ENCODE measurements at regions not wholly inside any gene's neighbourhood (a gene's known extent, or its start where the extent isn't known, plus 50 kb on each side); places are given as distances from the start of the nearest gene placed in this dataset.

DNA sequence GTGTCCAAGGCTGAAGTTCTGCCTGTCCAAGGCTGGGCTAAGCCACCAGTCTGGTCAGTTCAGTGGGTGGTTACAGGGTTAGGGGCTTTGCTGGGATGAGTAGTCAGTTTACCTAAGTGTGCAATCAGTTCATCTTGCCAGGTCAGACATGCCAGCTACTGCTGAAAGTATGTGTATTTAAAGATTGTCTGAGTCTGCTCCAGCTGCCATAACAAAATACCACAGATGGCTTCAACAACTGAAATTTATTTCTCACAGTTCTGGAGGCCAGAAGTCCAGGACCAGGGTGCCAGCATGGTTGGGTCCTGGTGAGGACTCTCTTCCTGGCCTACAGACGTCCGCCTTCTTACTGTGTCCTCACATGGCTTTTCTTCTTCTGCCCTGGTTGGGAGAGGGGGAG lies 52.4 kb upstream of the TNS3 start:
- Mint-ChIP-seq H3K4me3 (no peak overlapping the region), H3K36me3 (ENCODE audit: low read depth) (no peaks in the 10 kb centered on the region), H3K27me3 (ENCODE audit: insufficient read depth) (peaks cover 11% of the 10 kb centered on the region), H3K27ac (no peak overlapping the region), H3K9me3 (peaks cover 2% of the 10 kb centered on the region), H3K4me1 (peaks cover 9% of the 10 kb centered on the region)
- no peaks in the 10 kb centered on the region for H3K27me3 ChIP-seq (ENCODE audit: control insufficient read depth, insufficient read depth, low read length, poor library complexity, severe bottlenecking)
- DNase-seq = no peak
- H3K27ac ChIP-seq (ENCODE audit: low read depth, low read length) = no peak overlapping the region
- H3K4me3 ChIP-seq (ENCODE audit: low read length) = no peak overlapping the region
- no peaks in the 10 kb centered on the region for H3K36me3 ChIP-seq (ENCODE audit: control insufficient read depth, insufficient read depth, low read length)
- TF ChIP-seq, protein P1, sequence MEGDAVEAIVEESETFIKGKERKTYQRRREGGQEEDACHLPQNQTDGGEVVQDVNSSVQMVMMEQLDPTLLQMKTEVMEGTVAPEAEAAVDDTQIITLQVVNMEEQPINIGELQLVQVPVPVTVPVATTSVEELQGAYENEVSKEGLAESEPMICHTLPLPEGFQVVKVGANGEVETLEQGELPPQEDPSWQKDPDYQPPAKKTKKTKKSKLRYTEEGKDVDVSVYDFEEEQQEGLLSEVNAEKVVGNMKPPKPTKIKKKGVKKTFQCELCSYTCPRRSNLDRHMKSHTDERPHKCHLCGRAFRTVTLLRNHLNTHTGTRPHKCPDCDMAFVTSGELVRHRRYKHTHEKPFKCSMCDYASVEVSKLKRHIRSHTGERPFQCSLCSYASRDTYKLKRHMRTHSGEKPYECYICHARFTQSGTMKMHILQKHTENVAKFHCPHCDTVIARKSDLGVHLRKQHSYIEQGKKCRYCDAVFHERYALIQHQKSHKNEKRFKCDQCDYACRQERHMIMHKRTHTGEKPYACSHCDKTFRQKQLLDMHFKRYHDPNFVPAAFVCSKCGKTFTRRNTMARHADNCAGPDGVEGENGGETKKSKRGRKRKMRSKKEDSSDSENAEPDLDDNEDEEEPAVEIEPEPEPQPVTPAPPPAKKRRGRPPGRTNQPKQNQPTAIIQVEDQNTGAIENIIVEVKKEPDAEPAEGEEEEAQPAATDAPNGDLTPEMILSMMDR (conservative IDR thresholded peaks at IDR 0.05) = no peak
- no peak overlapping the region for H3K9ac ChIP-seq (ENCODE audit: extremely low read depth, low read length, poor library complexity, severe bottlenecking)
- WGBS, 2 experiments (ENCODE audit: insufficient coverage in 1 of 2, insufficient read length in 1 of 2) = 100% methylated on average over 2 of the region's 2 CpGs; no CpG with 5 or more reads in 1 of the 2 experiments
- no peaks in the 10 kb centered on the region for H3K9me3 ChIP-seq (ENCODE audit: control insufficient read depth, low read length)
- no peaks in the 10 kb centered on the region for H3K4me1 ChIP-seq (ENCODE audit: control insufficient read depth, insufficient read depth, low read length)

DNA sequence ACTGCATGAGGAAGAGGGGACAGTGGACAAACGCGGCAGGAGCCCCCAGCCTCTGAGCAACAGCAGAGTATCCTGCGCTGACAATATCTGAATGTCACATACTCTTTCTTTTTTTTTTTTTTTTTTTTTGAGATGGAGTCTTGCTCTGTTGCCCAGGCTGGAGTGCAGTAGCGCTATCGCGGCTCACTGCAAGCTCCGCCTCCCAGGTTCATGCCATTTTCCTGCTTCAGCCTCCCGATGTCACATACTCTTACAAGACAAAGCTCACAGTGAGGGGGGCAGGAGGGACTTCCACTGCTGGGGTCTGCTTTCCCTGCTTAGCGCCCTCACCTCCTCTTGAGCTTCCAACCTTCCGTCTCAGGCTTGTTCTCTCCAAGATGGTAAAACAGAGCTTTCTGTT lies 51.2 kb upstream of the TNS3 start:
- Histone ChIP-seq H3K4me1 (ENCODE audit: control insufficient read depth, insufficient read depth, low read length) (no peaks in the 10 kb centered on the region), H3K27me3 (ENCODE audit: control insufficient read depth, insufficient read depth, low read length, poor library complexity, severe bottlenecking) (no peaks in the 10 kb centered on the region), H3K27ac (ENCODE audit: low read depth, low read length) (no peak overlapping the region), H3K36me3 (ENCODE audit: control insufficient read depth, insufficient read depth, low read length) (no peaks in the 10 kb centered on the region), H3K9ac (ENCODE audit: extremely low read depth, low read length, poor library complexity, severe bottlenecking) (no peak overlapping the region), H3K4me3 (ENCODE audit: low read length) (no peak overlapping the region), H3K9me3 (ENCODE audit: control insufficient read depth, low read length) (no peaks in the 10 kb centered on the region)
- H3K4me3 Mint-ChIP-seq = no peak overlapping the region
- H3K27ac Mint-ChIP-seq = no peak overlapping the region
- peaks cover 11% of the 10 kb centered on the region for H3K27me3 Mint-ChIP-seq (ENCODE audit: insufficient read depth)
- H3K36me3 Mint-ChIP-seq (ENCODE audit: low read depth) = no peaks in the 10 kb centered on the region
- TF ChIP-seq, protein P1 (conservative IDR thresholded peaks at IDR 0.05) = no peak
- 86 to 95% methylated on average over 4 to 10 of the region's 10 CpGs for WGBS, 2 experiments (ENCODE audit: insufficient coverage in 1 of 2, insufficient read length in 1 of 2)
- peaks cover 4% of the 10 kb centered on the region for H3K9me3 Mint-ChIP-seq
- peaks cover 9% of the 10 kb centered on the region for H3K4me1 Mint-ChIP-seq
- no peak for DNase-seq

Data from endodermal cell (in vitro differentiated cells).